ENCODE measurements at regions not wholly inside any gene's neighbourhood (a gene's known extent, or its start where the extent isn't known, plus 50 kb on each side); places are given as distances from the start of the nearest gene placed in this dataset.

- no peak for DNase-seq
Measured at GRCh38 chr4:13944095-13944511, 316.6 kb upstream of the BOD1L1 start.

- DNase-seq: no peak
Measured at GRCh38 chr4:13947921-13948320, 320.4 kb upstream of the BOD1L1 start.

- no peak for DNase-seq
Measured at GRCh38 chr4:13950491-13950890, 323.0 kb upstream of the BOD1L1 start.

GRCh38 chr4:13953083-13953482 is 325.6 kb upstream of the BOD1L1 start:
- no peak for DNase-seq

- no peak for DNase-seq
Measured at GRCh38 chr4:13955551-13955950, 328.0 kb upstream of the BOD1L1 start.

GRCh38 chr4:13956947-13957346 is 329.4 kb upstream of the BOD1L1 start:
- no peak for DNase-seq

GRCh38 chr4:13957871-13958270 is 330.3 kb upstream of the BOD1L1 start:
- peak; percentile 17 for DNase-seq

- no peak for DNase-seq
Measured at GRCh38 chr4:13963601-13964000, 336.1 kb upstream of the BOD1L1 start.

GRCh38 chr4:13966231-13967195 is 339.0 kb upstream of the BOD1L1 start:
- no peak for DNase-seq

- DNase-seq: no peak
Measured at GRCh38 chr4:13968723-13969122, 341.2 kb upstream of the BOD1L1 start.

GRCh38 chr4:13970349-13970748 is 342.8 kb upstream of the BOD1L1 start:
- no peak for DNase-seq

- no peak for DNase-seq
Measured at GRCh38 chr4:13977746-13978145, 350.2 kb upstream of the BOD1L1 start.

- peak; percentile 60 for DNase-seq
Measured at GRCh38 chr4:13980317-13981310, 353.1 kb upstream of the BOD1L1 start.

GRCh38 chr4:13981499-13981898 is 354.0 kb upstream of the BOD1L1 start:
- DNase-seq: peak; percentile 66

- peak; percentile 94 for DNase-seq
Measured at GRCh38 chr4:13982010-13982409, 354.5 kb upstream of the BOD1L1 start.

GRCh38 chr4:13983189-13983790 is 355.8 kb upstream of the BOD1L1 start:
- DNase-seq: no peak

- peak; percentile 77 for DNase-seq
Measured at GRCh38 chr4:13984991-13985800, 357.7 kb upstream of the BOD1L1 start.

GRCh38 chr4:13985837-13986236 is 358.3 kb upstream of the BOD1L1 start:
- no peak for DNase-seq

GRCh38 chr4:13986548-13986947 is 359.0 kb upstream of the BOD1L1 start:
- no peak for DNase-seq

GRCh38 chr4:13988353-13989305 is 361.1 kb upstream of the BOD1L1 start:
- no peak for DNase-seq

GRCh38 chr4:13989501-13989900 is 362.0 kb upstream of the BOD1L1 start:
- DNase-seq: no peak

Measured in OCI-M1 (cell line).